GM12801 (cell line): ENCODE measurements at regions not wholly inside any gene's neighbourhood (a gene's known extent, or its start where the extent isn't known, plus 50 kb on each side); places are given as distances from the start of the nearest gene placed in this dataset.

Experiments used
- CTCF ChIP-seq: IDR thresholded peaks from one replicate; pipeline ENCODE4 v1.5.1; 2011; ENCODE audit warnings: control low read depth; ENCODE audit not compliant: insufficient read length; ENCODE audit errors: extremely low read depth

- TF ChIP-seq CTCF = no peak
These were observed 428.7 kb upstream of the SGCD start for GRCh38 chr5:155898284-155898683.

- TF ChIP-seq CTCF = no peak
These were observed 423.2 kb upstream of the SGCD start for GRCh38 chr5:155903791-155904190.

- TF ChIP-seq CTCF = no peak
These were observed 421.6 kb upstream of the SGCD start for GRCh38 chr5:155905364-155905763.

- no peak for TF ChIP-seq CTCF
These were observed 420.9 kb upstream of the SGCD start for GRCh38 chr5:155906046-155906445.

- no peak for TF ChIP-seq CTCF
These were observed 418.4 kb upstream of the SGCD start for GRCh38 chr5:155908543-155908942.

- no peak for TF ChIP-seq CTCF
These were observed 414.7 kb upstream of the SGCD start for GRCh38 chr5:155912291-155912690.

GRCh38 chr5:155914766-155915165 is 412.2 kb upstream of the SGCD start:
- no peak for TF ChIP-seq CTCF

GRCh38 chr5:155915601-155916000 is 411.4 kb upstream of the SGCD start:
- no peak for TF ChIP-seq CTCF
